ENCODE measurements at regions not wholly inside any gene's neighbourhood (a gene's known extent, or its start where the extent isn't known, plus 50 kb on each side); places are given as distances from the start of the nearest gene placed in this dataset.

DNA sequence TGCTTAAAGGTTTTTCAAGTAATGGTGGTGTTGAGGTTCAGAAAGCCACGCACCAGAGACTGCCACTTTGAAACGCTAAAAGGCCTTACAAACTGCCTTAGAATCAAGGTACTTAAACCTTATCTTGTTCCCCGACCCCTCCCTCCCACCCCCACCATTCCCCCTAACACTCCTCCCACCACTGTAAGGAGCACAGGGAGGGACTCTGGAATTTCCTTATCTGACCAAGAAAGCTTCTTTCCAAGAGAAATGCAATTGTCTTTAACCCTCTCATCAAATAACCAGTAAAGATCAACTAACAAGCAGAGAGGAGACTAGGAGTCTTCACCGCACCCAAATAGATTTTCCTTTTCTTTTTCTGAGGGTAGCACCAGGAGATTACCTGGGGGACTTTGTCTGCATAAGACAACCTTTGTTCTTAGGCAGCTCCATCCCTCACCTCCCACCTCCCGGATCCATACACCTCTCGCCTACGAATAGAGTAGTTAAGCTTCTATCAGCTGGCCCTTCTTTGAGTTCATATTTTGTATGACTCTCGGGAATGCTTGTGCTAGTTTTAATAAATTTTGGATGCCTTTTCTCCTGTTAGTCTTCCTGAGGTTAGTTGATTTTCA is 137.7 kb upstream of the ADGRL2 start:
- TF ChIP-seq, protein P1, sequence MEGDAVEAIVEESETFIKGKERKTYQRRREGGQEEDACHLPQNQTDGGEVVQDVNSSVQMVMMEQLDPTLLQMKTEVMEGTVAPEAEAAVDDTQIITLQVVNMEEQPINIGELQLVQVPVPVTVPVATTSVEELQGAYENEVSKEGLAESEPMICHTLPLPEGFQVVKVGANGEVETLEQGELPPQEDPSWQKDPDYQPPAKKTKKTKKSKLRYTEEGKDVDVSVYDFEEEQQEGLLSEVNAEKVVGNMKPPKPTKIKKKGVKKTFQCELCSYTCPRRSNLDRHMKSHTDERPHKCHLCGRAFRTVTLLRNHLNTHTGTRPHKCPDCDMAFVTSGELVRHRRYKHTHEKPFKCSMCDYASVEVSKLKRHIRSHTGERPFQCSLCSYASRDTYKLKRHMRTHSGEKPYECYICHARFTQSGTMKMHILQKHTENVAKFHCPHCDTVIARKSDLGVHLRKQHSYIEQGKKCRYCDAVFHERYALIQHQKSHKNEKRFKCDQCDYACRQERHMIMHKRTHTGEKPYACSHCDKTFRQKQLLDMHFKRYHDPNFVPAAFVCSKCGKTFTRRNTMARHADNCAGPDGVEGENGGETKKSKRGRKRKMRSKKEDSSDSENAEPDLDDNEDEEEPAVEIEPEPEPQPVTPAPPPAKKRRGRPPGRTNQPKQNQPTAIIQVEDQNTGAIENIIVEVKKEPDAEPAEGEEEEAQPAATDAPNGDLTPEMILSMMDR (IDR thresholded peaks at IDR 0.05): no peak
- TF ChIP-seq POLR2A (IDR thresholded peaks at IDR 0.05): no peak
